ENCODE measurements at regions not wholly inside any gene's neighbourhood (a gene's known extent, or its start where the extent isn't known, plus 50 kb on each side); places are given as distances from the start of the nearest gene placed in this dataset.

DNA sequence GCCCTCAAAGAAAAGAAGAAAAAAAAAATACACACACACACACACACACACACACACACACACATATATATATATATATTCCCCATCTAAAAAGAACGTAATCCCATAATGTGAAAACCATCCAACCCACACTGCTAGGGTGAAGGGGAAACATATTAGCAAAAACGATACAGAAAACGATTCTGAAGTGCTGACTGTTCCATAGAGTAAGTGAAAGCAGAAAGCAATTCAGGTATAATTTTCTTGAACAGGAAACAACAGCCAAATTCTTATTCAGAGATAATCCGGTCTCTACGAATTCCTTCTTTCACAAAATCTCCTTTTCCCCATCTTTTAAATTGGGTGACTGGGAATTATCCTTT, 393.5 kb downstream of the NOVA1 start:
- TF ChIP-seq, protein P1, sequence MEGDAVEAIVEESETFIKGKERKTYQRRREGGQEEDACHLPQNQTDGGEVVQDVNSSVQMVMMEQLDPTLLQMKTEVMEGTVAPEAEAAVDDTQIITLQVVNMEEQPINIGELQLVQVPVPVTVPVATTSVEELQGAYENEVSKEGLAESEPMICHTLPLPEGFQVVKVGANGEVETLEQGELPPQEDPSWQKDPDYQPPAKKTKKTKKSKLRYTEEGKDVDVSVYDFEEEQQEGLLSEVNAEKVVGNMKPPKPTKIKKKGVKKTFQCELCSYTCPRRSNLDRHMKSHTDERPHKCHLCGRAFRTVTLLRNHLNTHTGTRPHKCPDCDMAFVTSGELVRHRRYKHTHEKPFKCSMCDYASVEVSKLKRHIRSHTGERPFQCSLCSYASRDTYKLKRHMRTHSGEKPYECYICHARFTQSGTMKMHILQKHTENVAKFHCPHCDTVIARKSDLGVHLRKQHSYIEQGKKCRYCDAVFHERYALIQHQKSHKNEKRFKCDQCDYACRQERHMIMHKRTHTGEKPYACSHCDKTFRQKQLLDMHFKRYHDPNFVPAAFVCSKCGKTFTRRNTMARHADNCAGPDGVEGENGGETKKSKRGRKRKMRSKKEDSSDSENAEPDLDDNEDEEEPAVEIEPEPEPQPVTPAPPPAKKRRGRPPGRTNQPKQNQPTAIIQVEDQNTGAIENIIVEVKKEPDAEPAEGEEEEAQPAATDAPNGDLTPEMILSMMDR (IDR thresholded peaks at IDR 0.05; ENCODE audit: insufficient read depth, low read length) = no peak
- TF ChIP-seq REST (IDR thresholded peaks at IDR 0.05; ENCODE audit: insufficient replicate concordance, low read depth) (no peak), GABPA (IDR thresholded peaks at IDR 0.05; ENCODE audit: low read depth) (no peak)
